HG03354 (cell line): ENCODE measurements at regions not wholly inside any gene's neighbourhood (a gene's known extent, or its start where the extent isn't known, plus 50 kb on each side); places are given as distances from the start of the nearest gene placed in this dataset.

Experiments used
- ATAC-seq: cut with Tn5 transposase; IDR thresholded peaks from one replicate; pipeline ENCODE4 v1.9.1; 2021; ENCODE audit warnings: mild to moderate bottlenecking; ENCODE audit not compliant: unreplicated experiment, poor library complexity, severe bottlenecking

DNA sequence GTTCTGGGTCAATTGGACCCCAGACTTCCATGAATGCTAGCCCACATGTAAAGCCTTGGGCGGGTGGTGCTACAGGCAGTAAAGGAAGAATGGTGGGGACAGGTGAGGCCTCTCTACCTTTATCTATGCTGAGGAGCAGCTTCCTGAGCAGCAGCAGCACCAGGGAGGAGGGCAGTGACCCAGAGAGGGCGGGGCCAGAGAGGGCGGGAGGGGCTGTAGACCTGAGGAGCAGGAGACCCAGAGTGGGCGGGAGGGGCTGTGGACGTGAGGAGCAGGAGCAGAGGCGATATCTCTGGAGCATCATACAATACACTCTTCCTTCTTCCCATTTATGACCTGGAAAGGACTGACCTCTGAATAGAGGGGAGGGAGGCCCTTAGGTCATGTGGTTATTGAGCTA is 165.9 kb downstream of the MTRR start:
- no peak for ATAC-seq

DNA sequence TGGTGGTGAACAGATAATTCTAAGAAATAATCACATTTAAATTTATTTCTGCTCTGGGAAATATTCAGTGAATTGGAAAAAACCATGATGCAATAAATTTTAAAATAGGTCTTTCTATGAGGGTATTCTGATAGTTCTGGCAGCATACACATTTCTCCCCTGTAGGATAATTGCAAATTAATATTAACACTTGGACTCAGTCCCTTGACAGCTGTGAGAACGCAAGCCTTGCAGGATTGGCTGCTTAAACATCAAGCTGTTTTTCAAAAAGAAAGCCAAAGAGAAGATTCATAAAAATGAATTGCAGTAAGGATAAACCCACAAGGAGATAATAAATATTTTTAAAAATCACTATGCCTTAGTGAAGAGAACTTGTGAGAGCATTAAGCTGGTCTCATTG is 180.0 kb downstream of the MTRR start:
- no peak for ATAC-seq

DNA sequence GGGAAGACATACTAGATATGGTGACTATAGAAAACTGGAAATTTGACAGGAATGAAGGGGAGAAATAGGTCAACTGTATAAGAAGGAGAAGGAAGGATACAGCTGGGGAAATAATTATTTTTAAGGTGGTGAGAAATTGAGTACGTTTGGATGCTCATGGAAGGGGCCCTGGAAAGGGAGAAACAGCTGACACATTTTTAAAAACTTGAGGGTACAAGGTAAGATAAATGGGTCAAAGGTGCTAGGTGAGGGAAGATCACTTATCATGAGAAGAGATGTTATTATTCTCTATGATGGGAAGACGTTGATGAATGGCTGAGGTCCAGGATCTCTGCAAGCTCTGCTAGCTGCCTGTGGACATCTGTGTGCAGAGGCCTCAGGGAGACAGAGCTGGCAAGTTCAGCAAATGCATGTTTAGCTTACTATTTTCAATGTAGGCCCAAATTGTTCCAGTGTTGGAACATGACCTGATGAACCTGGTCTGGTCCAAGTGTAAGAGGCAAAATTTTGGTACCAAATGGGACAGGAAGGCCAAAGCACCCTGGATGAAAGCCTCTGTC is 181.7 kb downstream of the MTRR start:
- no peak for ATAC-seq

DNA sequence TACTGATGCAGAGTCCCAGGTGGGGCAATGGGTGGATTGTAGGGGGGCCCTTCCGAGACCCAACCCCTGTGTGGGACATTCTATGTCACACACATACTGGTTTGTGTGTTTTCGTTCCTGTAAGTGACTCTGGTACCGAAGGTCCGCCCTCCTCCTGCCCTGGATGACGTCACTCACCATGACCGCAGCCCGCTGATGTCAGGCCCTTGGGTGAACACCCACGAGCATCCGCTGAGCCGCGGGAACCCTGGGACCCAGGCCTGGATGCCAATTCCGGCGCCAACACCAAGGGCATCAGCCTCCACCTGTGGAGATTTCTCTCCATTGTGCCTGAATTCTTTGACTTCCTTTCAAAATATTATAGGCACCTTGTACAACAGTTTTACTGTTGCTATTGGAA is 184.3 kb downstream of the MTRR start:
- ATAC-seq, result no peak

DNA sequence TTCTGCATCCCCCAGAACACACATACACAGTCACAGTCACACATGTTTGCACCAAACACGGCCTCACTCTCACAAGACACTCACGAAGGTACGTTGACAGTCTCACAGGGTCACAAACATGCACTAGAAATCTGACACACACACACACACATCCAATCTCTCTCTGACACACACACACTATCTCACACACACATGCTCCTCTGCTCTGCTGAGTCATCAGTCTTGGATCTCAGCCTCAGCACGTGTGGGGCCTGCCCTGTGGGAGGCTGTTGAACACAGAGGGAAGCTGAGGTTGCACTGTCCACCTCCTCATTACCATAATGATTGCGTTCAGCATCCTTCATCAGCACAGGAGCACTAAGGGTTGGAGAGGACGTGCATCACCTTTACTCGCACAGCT is 188.8 kb downstream of the MTRR start:
- ATAC-seq, result no peak

DNA sequence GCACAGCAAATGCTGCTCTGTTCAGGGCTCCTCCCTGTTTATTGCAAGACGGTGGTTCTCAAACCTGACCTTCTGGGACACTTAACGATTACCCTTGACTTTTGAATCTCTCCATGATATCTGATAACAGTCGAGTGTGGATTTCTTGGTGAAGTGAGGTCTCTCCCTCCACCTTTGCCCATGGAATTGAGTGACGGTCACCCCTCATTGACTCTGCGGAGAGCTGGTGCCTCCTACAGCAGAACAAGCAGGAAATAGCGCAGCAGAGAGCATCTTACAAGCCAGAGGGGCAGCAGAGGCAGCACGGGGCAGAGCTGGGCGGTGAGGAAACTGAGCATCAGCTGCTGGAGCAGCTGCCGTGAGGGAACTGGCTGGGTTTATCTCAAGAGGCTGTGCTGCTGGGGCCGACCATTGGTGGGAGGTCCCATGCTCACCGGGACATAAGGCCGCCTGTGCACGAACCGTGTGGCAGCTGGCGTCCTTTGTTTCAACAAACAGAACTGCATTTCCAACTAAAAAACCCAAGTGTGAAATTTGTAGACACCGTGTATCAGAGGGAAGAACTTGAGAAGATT is 189.8 kb downstream of the MTRR start:
- ATAC-seq, result no peak

DNA sequence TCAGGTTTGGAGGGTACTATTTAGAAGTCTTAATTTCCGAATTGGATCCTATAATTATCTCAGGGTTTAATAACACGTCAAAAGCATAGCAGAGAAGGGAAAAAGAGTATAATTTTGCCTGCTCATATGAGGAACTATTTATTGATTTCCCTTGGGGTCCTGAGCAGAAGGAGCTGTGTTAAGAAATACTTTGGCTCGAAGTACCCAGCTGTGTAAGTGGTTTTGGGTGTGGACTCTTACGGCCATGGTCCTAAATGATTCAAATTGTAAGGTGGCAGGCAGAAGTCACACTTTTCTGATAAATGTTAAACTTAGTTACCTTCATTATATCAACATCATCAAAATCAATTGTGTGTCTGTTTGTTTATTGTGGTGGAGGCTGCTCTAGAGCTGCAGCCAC is 190.4 kb downstream of the MTRR start:
- ATAC-seq, result no peak

DNA sequence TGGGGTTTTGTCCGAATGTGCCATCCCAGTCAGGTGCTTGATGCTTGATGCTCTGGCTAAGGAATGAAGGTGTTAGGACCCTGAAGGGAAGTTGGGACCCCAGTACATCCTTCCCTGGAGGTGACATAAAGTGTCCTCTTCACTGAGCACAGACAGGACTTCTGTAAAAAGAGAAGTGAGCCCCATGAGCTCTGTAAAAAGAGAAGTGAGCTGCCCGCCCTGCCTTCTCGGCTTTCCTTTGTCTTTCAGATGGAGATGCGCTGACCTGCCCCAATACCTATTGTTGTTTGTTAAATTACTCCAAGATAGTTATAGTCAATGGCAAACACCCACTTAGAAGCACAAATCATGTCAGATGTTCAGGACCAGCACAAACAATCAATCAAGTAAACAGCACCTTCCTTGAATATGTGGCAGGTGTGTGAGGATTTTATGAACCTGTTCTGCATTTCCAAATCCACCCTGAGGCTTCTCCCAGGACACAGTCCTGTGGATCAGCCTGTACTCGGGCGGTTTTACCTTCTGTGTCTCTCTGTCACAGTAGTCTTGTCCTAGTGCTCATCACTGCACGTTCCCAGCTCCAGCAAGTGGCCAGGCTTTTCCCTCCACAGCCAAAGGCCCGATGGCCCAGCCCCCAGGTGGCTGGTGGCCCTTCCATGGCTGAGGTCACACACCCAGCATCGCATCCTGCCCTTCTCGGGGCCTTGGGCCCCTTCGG is 191.4 kb downstream of the MTRR start:
- no peak for ATAC-seq

DNA sequence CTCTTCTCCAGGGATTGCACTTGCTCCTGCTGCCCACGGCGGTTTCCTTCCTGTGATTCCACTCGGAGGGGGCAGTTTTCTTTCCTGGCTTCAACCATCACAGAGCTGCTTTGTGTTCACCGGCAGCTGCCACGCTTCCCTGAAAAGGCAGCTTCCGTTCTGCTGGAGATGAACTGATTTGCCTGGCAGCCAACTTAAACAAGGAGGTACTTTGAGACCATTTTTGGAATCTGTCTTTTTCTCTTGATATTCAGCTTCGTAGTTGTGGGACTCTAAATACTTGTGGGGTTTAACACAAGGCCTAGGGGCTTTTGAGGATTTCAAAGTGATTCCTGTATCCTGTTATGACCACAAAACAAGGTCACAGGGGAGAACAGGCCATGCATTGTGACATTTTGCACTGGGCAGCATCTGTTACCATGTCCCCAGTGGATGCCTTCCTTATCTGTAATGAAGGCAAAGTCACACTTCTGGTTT is 192.0 kb downstream of the MTRR start:
- no peak for ATAC-seq

DNA sequence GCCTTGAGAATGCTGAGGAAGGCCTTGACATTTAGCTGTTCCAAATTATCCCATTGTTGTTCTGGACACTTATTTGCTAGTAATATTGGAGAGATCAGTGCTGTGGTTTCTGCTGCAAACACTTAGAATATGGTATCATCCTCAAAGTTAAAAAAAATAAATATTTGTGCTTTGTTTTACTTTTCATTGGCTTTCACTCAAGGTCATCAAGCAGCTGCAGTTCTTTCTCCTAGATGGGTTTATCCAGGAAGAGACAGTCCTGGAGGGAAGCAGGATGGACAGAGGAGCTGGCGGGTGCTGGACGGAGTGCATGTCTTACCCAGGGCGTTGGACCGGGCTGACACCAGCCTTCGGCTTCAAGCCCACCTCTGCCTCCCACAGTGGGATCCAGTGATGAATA is 193.6 kb downstream of the MTRR start:
- ATAC-seq, result no peak

DNA sequence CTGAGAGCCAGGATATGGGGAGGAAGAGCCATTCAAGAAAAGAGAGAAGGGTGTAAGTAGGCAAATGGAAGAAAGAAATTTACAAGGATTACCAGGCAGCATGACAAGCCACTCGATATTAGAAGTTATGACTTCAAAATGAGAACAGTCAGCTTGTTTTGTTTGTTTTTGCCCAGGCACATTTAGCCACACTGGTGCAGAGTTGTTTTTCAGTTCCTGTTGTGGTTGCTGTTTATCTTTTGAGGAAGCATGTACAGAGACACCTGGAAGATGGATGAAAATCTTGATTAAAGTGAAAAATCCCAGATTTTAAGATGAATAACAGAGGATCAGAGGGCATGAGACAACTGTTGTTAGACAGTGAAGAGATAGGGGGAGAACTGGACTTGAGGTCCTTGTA is 199.1 kb downstream of the MTRR start:
- ATAC-seq, result peak; percentile 59

DNA sequence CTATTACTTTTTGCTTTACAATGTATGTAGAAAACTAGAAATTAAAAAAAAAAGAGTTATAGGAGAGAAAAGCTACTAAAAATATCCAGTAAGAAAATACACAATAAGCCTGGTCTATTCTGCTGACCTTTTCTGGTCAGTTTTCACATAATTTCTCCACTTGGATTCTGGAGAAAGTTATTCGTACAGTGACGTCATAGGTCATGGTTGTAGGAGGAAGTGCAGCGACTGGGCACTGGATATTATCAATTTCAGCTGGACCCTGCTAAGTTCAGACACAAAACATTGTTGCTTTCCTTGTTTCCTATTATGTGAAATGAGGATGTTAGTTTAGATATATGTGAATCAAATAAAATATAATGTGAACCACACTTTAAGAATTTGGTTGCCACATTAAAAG is 201.2 kb downstream of the MTRR start:
- no peak for ATAC-seq

DNA sequence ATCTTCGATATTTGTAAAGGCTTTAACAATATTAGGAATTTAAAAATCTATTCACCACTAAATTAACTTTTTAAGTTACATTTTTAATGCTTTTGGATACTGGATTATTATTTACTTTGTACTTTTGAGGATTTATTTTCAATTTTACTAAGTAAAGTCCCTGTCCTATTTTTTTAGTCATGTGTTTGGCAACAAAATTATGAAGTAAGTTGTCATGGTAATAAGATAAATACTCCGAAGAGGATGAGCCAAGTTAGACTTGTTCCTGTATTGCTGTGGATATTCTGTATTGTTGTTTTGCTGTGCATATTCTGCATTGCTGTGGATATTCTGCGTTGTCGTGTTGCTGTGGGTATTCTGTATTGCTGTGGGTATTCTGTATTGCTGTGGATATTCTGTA is 210.1 kb downstream of the MTRR start:
- ATAC-seq, result no peak

DNA sequence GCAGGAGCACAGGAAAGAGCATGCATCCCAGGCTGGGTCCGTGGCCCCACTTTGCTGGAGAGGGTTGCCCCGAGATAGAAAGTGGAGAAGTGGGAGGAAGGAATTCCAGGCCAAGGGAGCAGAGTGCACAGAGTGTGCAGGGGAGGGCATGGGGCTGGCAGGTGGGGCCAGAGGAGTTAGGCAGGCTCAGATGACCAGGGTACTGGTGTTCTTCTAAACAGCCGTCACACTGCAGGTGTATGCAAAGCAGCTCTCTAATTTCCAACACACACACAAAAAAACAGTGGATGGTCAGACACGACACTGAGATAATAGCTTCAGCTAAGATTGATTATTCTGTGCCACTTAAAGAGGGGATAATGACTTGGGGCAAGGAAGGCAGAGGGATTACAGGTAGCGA is 212.2 kb downstream of the MTRR start:
- ATAC-seq, result no peak

DNA sequence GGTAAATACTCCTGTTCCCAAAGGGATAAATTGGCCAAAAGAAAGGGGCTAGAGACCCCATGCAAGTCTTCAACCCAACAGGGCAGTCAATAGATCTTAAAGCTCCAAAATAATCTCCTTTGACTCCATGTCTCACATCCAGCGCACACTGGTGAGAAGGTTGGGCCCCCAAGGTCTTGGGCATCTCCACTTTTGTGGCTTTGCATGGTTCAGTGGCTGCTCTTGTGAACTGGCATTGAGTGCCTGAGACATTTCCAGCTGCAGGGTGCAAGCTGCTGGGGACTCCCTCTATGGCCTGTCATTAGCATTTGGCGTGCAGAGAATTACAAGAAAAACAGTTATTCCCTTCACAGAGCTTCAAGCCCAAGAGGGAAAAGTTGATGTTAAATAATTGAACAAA is 224.7 kb downstream of the MTRR start:
- no peak for ATAC-seq

DNA sequence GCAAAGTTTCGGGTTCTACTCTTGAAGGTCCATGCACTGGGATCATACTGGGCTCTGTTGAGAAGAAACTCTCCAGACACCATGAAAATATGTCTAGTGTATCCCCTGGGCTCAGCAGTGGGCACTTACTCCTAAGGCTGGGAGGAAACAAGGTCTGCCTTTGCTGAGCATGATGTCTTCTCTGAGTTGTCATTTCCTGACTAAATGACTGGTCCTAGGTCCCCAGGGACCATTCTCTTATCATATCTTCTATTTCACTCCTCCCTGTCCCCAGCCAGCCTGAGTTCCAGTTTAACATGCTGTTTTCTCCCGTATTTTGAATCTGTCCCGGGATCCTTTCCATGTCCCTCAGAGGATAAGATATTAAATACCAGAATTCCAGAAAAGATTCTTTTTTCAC is 225.4 kb downstream of the MTRR start:
- ATAC-seq, result no peak

DNA sequence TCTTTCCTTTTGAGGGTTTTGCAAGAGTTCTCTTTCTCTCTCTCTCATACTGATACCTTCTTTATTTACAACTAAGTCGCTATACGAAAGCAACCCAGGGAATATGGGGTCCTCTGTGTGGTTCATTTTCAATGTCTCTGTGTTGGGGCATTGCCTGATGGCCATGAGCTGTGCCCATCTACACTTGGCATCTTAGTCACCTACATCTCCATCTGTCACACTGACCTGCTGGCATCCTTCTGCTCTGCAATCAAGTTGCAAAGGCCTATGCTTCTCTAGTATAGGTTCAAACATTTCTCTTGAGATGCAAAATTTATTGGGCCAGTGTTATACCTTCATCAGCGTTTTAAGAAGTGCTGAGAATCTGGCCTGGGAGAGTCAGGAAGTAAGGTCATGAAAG is 228.2 kb downstream of the MTRR start:
- no peak for ATAC-seq

DNA sequence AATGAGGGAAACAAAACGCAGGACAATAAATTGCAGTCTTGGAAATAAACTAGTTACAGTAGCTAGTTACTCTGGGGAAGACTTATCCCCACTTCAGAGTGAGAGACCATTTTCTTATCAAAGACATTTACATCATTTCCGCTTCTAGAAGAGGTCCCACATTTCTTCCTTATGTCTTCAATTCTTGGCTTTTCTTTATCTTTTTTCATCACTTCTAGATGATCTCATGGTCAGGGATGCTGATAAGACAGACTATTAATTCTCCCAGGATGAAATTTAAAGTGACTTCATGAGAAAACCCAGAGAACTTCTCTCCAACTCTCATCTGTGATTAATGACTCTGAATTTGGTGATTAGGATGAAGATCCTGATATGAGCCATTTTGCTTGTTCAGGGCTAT is 229.1 kb downstream of the MTRR start:
- no peak for ATAC-seq

DNA sequence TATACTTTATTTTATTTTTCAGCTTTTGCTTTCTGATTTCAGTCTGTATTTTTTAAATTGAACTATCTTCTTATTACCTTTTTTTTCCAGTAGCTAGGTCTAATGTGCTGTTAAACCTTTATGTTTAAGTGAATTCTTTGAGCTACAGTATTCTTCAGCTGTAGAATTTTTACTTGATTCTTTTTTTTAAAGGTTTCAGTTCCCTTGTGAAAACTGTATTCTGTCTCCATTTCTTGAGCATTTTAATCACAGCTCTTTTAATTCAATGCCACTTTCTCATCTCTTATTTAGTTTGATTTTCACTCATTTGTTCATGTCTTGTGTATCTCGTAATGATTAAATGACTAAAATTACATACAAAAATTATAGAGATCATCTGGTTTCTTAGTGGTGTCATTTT is 233.8 kb downstream of the MTRR start:
- no peak for ATAC-seq

DNA sequence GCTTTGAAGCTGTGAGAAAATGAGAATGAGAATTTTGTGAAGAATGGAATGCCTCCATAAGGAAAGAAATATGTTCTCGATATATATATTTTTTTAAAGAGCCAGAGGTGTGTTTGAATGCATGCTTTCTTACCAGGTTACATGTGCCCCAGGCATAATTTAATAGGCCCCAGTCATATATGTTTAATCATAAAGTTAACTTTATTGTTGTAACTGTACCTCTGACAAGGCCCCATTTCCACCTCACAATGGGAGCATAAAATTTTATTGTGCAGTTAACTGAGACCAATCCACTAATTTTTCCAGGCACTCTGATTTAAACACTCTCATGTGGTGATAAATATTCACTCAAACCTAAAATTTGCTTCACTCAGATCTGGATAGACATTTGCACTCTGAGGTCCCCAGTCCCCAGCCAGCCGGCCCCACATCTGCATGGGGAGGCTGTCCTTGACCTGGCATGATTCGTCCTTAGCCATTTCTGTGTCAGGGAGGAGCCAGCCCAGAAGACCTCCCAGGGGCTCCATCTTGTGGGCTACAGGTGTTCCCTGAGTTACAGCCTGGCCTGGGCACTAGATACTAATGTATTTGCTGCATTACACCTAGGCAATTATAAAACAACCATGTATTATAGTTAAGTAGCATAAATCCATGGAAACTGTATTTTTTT is 245.8 kb downstream of the MTRR start:
- no peak for ATAC-seq

DNA sequence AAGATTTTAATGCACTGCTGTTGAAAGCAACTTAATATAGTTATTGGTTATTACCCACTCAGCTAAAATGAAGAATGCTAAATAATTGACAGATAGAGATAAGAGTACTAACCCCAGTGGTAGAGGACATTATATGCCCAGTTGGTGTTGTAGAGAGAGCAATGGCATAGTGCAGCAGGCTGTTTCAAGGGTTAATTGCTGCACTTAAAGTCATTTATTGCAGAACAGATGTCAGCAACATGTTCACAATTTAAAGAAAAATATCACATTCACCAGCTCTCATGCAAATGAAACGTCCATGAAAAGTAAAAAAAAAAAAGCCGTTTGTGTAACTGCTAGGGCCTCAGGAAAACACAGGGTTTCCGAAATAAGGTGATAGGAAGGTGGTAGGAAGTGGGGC is 254.6 kb downstream of the MTRR start:
- ATAC-seq, result no peak
